ENCODE measurements at regions not wholly inside any gene's neighbourhood (a gene's known extent, or its start where the extent isn't known, plus 50 kb on each side); places are given as distances from the start of the nearest gene placed in this dataset.

DNA sequence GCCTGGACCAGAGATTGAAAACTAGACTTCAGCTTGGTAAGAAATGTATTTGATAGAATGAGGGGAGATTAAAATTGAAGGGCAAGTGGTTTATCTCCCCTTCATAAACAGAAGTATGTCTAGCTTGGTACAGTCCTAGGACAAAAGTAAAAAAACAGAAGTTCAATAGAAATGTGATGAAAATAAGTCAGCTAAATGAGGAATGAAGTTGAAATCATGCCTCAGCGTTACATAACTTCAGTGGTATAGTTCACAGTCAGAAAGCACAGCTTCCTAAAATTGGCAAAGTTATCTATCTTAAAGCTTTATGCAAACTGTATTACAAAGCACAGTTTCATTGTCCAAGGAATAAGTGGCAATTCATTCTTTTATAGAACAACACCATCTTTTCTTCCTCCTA is 90.2 kb upstream of the SYT10 start:
- TF ChIP-seq, protein P1, sequence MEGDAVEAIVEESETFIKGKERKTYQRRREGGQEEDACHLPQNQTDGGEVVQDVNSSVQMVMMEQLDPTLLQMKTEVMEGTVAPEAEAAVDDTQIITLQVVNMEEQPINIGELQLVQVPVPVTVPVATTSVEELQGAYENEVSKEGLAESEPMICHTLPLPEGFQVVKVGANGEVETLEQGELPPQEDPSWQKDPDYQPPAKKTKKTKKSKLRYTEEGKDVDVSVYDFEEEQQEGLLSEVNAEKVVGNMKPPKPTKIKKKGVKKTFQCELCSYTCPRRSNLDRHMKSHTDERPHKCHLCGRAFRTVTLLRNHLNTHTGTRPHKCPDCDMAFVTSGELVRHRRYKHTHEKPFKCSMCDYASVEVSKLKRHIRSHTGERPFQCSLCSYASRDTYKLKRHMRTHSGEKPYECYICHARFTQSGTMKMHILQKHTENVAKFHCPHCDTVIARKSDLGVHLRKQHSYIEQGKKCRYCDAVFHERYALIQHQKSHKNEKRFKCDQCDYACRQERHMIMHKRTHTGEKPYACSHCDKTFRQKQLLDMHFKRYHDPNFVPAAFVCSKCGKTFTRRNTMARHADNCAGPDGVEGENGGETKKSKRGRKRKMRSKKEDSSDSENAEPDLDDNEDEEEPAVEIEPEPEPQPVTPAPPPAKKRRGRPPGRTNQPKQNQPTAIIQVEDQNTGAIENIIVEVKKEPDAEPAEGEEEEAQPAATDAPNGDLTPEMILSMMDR (IDR thresholded peaks at IDR 0.05): no peak
- TF ChIP-seq POLR2AphosphoS5 (IDR thresholded peaks at IDR 0.05): no peak
